Suppressor macrophage treated with lipopolysaccharide for 4 hours (primary cell): ENCODE measurements at regions not wholly inside any gene's neighbourhood (a gene's known extent, or its start where the extent isn't known, plus 50 kb on each side); places are given as distances from the start of the nearest gene placed in this dataset.

Experiments used
- DNase-seq: peaks from one replicate; pipeline ENCODE4 v3.0.0-alpha.2; 2020

- DNase-seq, result no peak
Measured at GRCh38 chr10:108749042-108749441, 1174.3 kb downstream of the XPNPEP1 start.

- DNase-seq, result no peak
Measured at GRCh38 chr10:108736111-108736510, 1187.2 kb downstream of the XPNPEP1 start.

- no peak for DNase-seq
Measured at GRCh38 chr10:108735380-108735779, 1187.9 kb downstream of the XPNPEP1 start.

GRCh38 chr10:108721874-108722273, 1201.4 kb downstream of the XPNPEP1 start:
- no peak for DNase-seq

- no peak for DNase-seq
Measured at GRCh38 chr10:108716352-108716751, 1207.0 kb downstream of the XPNPEP1 start.

- DNase-seq, result no peak
Measured at GRCh38 chr10:108709927-108710722, 1213.2 kb downstream of the XPNPEP1 start.

- no peak for DNase-seq
Measured at GRCh38 chr10:108708363-108708762, 1214.9 kb downstream of the XPNPEP1 start.

GRCh38 chr10:108696792-108697477, 1226.4 kb downstream of the XPNPEP1 start:
- no peak for DNase-seq

- DNase-seq, result no peak
Measured at GRCh38 chr10:108691126-108691525, 1232.2 kb downstream of the XPNPEP1 start.

GRCh38 chr10:108690530-108690929, 1232.8 kb downstream of the XPNPEP1 start:
- DNase-seq, result no peak

- no peak for DNase-seq
Measured at GRCh38 chr10:108689891-108690290, 1233.4 kb downstream of the XPNPEP1 start.

GRCh38 chr10:108688314-108688713, 1235.0 kb downstream of the XPNPEP1 start:
- DNase-seq, result no peak

- no peak for DNase-seq
Measured at GRCh38 chr10:108685863-108686531, 1237.3 kb downstream of the XPNPEP1 start.

GRCh38 chr10:108684431-108684830, 1238.9 kb downstream of the XPNPEP1 start:
- DNase-seq, result no peak

GRCh38 chr10:108673741-108674140, 1249.6 kb downstream of the XPNPEP1 start:
- DNase-seq, result no peak

GRCh38 chr10:108663587-108663986, 1259.7 kb downstream of the XPNPEP1 start:
- DNase-seq, result no peak

GRCh38 chr10:108662975-108663374, 1260.3 kb downstream of the XPNPEP1 start:
- DNase-seq, result no peak

GRCh38 chr10:108655057-108655456, 1268.3 kb downstream of the XPNPEP1 start:
- no peak for DNase-seq

- no peak for DNase-seq
Measured at GRCh38 chr10:108653531-108653930, 1269.8 kb downstream of the XPNPEP1 start.

- no peak for DNase-seq
Measured at GRCh38 chr10:108639010-108639409, 1284.3 kb downstream of the XPNPEP1 start.

GRCh38 chr10:108638225-108638624, 1285.1 kb downstream of the XPNPEP1 start:
- DNase-seq, result no peak

- DNase-seq, result no peak
Measured at GRCh38 chr10:108633046-108633445, 1290.3 kb downstream of the XPNPEP1 start.

GRCh38 chr10:108632144-108632543, 1291.2 kb downstream of the XPNPEP1 start:
- DNase-seq, result no peak

- DNase-seq, result no peak
Measured at GRCh38 chr10:108631332-108631731, 1292.0 kb downstream of the XPNPEP1 start.
